ENCODE measurements at regions not wholly inside any gene's neighbourhood (a gene's known extent, or its start where the extent isn't known, plus 50 kb on each side); places are given as distances from the start of the nearest gene placed in this dataset.

GRCh38 chr2:525611-526010 lies 151.6 kb downstream of the TMEM18 start:
- TF ChIP-seq CTCF (IDR thresholded peaks at IDR 0.05; ENCODE audit: insufficient read depth, low read depth, low read length), result no peak
- TF ChIP-seq EZH2 (IDR thresholded peaks at IDR 0.05; ENCODE audit: insufficient read depth, low read length), result no peak

Data from astrocyte (in vitro differentiated cells and primary cell).